Stimulated activated CD4-positive, alpha-beta T cell treated with anti-CD3 and anti-CD28 coated beads, TNF-alpha, amount 100 ng/mL, for 4 hours (primary cell): ENCODE measurements at regions not wholly inside any gene's neighbourhood (a gene's known extent, or its start where the extent isn't known, plus 50 kb on each side); places are given as distances from the start of the nearest gene placed in this dataset.
"Not testable (repeated sequence)": the region's sequence is repeated elsewhere in the genome, so short reads cannot be mapped to it uniquely, and the experiment has no call there.

Experiments
- DNase-seq, 3 experiments: peaks; one replicate each; pipeline ENCODE4 v3.0.0-alpha.2; 2020; ENCODE audit warnings: low read depth in 3 of 3

- DNase-seq, result no peak
Measured at GRCh38 chr6:141251286-141251685, 881.4 kb upstream of the GJE1 start.

- no peak for DNase-seq
Measured at GRCh38 chr6:141248021-141248799, 884.5 kb upstream of the GJE1 start.

DNA sequence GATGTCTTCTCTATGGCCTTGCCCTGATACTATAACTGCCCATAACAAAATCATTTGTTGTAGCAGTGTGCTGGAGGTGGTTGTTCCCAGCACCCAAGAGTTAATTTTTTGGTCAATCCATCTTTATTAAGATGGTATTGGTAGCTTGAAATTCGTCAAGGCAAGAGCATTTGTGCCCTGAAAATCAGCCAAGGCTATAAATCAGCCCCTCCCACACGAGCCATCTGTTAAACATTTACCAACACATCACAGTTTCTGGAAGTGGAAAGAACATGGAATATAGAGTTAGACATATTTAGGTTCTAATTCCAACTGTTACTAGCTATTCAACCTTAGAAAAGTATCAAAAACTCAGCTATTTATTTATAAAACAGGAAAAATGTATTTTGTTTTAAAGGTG lies 888.4 kb upstream of the GJE1 start:
- DNase-seq, result no peak

DNA sequence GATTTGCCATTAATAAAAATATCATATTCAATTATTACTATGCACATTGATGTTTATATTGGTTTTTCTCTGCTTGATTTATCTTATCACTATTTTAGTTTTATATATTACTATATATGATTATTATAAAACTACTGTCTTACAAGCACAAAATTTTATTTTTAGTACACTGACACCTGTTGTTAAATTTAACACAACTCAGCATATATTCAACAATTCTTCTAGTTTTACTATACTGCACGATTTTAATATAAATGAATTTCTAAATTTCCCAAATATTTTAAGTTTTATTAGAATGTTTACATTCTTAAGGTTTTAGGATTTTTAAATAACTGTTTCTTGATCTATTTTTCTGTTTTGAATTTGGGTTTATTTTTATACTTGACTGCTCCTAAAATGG lies 889.8 kb upstream of the GJE1 start:
- DNase-seq, result no peak

DNA sequence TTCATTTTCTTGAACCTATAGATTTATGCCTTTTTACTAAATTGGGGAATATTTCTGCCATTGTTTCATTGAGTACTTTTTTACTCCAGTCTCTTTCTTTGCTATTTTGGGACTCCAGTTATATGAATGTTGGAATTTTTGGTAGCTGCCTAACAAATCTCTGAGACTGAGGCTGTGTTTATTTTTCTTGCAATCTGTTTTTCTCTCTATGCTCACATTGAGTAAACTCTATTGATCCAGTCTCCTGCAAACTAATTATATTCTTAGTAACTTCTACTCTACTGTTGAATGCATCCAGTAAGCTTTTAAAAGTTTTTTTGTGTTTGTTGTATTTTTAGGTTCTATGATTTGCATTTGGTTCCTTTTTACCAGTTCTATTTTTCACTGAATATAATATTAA lies 903.4 kb upstream of the GJE1 start:
- no peak for DNase-seq

- DNase-seq, result no peak
Measured at GRCh38 chr6:141218583-141218982, 914.1 kb upstream of the GJE1 start.

- DNase-seq, result no peak
Measured at GRCh38 chr6:141216726-141217125, 916.0 kb upstream of the GJE1 start.

DNA sequence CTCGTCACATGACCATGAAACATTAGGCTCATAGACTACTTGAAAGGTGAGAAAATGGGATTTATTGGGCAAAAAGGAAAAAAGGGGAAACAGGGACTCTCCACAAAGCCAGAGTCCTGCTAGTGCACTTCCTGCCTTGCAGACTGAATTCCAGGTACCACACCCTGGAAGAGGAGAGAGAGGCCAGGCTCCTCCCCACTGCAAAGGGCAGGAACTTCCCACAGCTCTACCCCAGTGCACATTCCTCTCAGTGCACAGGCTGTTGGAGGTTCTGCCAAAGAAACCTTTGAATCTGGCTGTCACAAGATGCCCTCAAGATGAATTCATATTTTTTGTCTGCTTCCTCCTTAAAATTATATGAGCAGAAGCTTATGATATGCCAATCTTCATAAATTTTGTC lies 920.4 kb upstream of the GJE1 start:
- DNase-seq, result no peak

- DNase-seq, result no peak
Measured at GRCh38 chr6:141211845-141212244, 920.9 kb upstream of the GJE1 start.

GRCh38 chr6:141210901-141211300 lies 921.8 kb upstream of the GJE1 start:
- DNase-seq, result no peak

DNA sequence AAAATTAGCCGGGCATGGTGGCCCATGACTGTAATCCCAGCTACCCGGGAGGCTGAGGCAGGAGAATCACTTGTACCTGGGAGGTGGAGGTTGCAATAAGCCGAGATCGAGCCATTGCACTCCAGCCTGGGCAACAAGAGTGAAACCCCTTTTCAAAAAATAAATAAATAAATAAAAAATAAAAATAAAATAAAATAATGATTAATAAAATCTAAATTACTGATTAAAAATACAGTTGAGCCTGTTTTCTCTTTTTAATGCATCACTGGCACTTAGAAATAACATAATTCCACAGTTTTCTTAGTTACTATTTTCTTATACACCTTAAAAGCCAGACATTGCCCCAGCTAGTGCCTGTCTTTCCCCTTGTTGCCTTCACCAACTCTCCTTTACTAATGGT lies 922.8 kb upstream of the GJE1 start:
- no peak for DNase-seq

- DNase-seq, result no peak
Measured at GRCh38 chr6:141208101-141208500, 924.6 kb upstream of the GJE1 start.

DNA sequence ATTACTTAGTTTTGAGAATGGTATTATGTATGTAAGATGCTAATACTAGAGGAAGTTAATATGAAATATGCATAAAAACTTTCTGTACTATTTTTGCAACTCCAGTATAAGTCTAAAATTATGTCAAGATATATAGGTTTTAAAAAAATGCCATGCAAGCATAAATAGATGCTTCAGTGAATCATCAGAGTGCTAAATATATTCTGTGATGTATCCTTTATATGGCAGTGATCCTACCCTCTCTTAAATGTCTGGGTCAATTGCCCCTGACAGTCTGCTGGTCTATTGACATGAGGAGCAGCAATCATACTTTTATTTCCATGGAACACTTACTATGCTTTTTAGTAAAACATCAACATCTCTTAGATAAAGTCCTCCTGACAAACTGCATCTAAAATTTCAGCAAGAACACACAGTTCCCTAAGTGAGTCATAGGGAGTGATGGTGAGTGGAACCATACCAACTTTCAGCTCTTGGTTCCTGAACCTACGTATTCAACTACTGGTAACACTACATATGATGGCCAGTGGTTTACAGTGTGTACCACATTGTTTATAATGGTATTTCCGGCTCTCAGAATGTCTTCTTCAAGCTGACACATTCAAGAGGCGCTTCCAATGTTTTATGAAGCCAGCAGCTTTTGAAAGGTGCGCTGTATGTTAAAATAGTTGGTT lies 928.7 kb upstream of the GJE1 start:
- no peak for DNase-seq

- DNase-seq, result no peak
Measured at GRCh38 chr6:141202626-141203025, 930.1 kb upstream of the GJE1 start.

DNA sequence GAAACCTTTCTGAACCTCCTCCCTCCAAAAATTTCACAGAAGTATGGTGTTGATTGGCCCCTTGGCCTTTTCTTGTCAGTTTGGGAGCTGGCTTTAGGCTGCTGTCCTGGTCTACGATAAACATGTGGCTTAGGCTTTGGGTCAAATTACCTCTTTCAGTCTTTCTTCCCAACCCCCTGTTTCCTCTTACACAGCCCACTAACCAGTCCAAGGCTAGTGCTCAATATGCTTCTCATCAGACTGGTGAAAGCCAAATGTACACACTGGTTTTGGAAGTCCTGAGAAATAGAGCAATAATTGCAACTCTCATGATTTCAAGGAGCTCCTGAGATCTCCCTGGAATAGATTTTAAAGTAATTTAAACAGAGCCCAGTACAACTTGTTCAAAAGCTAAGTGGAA lies 933.7 kb upstream of the GJE1 start:
- no peak for DNase-seq

GRCh38 chr6:141195251-141195832 lies 937.4 kb upstream of the GJE1 start:
- no peak for DNase-seq

GRCh38 chr6:141183368-141183767 lies 949.4 kb upstream of the GJE1 start:
- DNase-seq, result no peak

- DNase-seq, result not testable (repeated sequence)
Measured at GRCh38 chr6:141175458-141175857, 957.3 kb upstream of the GJE1 start.

- DNase-seq, result no peak
Measured at GRCh38 chr6:141174932-141175331, 957.8 kb upstream of the GJE1 start.

DNA sequence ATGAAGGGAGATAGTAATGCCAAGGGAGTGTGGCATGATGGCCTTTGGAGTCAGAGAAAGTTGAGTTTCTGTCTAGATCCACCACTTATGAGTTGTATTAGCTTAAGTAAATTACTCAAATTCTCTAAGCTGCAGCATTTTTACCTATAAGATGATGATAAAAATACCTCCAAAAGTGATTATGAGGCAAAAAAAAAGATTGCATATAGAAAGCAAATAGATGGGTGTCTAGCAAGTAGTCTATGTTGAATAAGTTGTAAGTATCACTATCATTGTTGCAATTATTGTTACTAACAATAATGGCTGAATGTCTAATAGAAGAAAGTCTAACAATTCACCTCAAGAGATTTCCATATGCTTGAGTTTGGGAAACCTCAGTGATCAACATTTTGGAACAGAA lies 959.2 kb upstream of the GJE1 start:
- DNase-seq, result no peak

- no peak for DNase-seq
Measured at GRCh38 chr6:141169419-141169818, 963.3 kb upstream of the GJE1 start.

GRCh38 chr6:141167945-141168344 lies 964.8 kb upstream of the GJE1 start:
- no peak for DNase-seq

- DNase-seq, result no peak
Measured at GRCh38 chr6:141165002-141165665, 967.6 kb upstream of the GJE1 start.
